ENCODE measurements at regions not wholly inside any gene's neighbourhood (a gene's known extent, or its start where the extent isn't known, plus 50 kb on each side); places are given as distances from the start of the nearest gene placed in this dataset.

DNA sequence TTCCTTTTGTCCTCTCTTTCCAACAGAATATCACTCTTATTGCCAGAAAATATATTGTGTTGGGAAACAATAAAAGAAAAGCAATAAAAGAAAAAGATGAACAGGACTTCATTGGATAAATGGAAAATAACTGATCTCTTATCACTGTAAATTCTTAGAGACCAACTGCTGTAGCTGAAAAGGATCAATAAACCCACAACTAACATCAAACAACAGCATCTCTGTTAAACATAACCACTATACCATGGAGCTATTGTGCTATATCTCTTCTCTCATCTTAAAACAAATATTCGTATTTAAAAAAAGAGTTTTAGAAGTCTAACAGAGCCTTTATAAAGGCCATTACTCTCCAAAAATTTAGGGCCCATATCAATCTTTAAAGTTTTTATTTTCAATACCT, 502.4 kb downstream of the TMEM232 start:
- BruUV-seq (replicated peaks): no TSS peak
- no peak overlapping the region for H2AFZ ChIP-seq (ENCODE audit: low read depth, low read length)
- no peaks in the 10 kb centered on the region for H4K20me1 ChIP-seq (replicated peaks; ENCODE audit: control insufficient read depth, extremely low read depth, insufficient read depth, low read length)
- DNase-seq (ENCODE audit: low read depth, low spot score) (no peak), FAIRE-seq (no peak)
- H3K4me2 ChIP-seq (ENCODE audit: insufficient read depth, low read length): no peak overlapping the region
- H3K4me3 ChIP-seq (replicated peaks in 1 of 3; ENCODE audit: insufficient read depth in 1 of 3, low read depth in 1 of 3, low read length in 3 of 3): no peak overlapping the region
- no peaks in the 10 kb centered on the region for H3K79me2 ChIP-seq (ENCODE audit: control insufficient read depth, insufficient read depth, low read length)
- H3K27ac ChIP-seq (ENCODE audit: insufficient read depth, low read depth, low read length): no peak overlapping the region
- TF ChIP-seq GATA2 (IDR thresholded peaks at IDR 0.05; ENCODE audit: insufficient read depth, insufficient read length, low read depth, low read length): no peak
- TF ChIP-seq FOS (IDR thresholded peaks at IDR 0.05; ENCODE audit: borderline replicate concordance, insufficient read depth, low read length): no peak
- no peak for TF ChIP-seq EZH2 (IDR thresholded peaks at IDR 0.05; ENCODE audit: borderline replicate concordance, low read depth, low read length, severe bottlenecking)
- TF ChIP-seq JUN (IDR thresholded peaks at IDR 0.05; ENCODE audit: borderline replicate concordance, insufficient read depth, insufficient read length, low read depth): no peak
- TF ChIP-seq, protein P1, sequence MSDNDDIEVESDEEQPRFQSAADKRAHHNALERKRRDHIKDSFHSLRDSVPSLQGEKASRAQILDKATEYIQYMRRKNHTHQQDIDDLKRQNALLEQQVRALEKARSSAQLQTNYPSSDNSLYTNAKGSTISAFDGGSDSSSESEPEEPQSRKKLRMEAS (IDR thresholded peaks at IDR 0.05; ENCODE audit: insufficient read depth, insufficient read length): no peak
- TF ChIP-seq, protein P2, sequence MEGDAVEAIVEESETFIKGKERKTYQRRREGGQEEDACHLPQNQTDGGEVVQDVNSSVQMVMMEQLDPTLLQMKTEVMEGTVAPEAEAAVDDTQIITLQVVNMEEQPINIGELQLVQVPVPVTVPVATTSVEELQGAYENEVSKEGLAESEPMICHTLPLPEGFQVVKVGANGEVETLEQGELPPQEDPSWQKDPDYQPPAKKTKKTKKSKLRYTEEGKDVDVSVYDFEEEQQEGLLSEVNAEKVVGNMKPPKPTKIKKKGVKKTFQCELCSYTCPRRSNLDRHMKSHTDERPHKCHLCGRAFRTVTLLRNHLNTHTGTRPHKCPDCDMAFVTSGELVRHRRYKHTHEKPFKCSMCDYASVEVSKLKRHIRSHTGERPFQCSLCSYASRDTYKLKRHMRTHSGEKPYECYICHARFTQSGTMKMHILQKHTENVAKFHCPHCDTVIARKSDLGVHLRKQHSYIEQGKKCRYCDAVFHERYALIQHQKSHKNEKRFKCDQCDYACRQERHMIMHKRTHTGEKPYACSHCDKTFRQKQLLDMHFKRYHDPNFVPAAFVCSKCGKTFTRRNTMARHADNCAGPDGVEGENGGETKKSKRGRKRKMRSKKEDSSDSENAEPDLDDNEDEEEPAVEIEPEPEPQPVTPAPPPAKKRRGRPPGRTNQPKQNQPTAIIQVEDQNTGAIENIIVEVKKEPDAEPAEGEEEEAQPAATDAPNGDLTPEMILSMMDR (IDR thresholded peaks at IDR 0.05; ENCODE audit: extremely low read depth in 1 of 2, insufficient read depth in 1 of 2, low read depth in 1 of 2, low read length in 2 of 2): no peak
- no peak for TF ChIP-seq MYC (IDR thresholded peaks at IDR 0.05; ENCODE audit: low read depth, low read length)
- no peak for TF ChIP-seq POLR2A (IDR thresholded peaks at IDR 0.05; ENCODE audit: low read depth, low read length)
- no peak for TF ChIP-seq POLR2AphosphoS5 (IDR thresholded peaks at IDR 0.05; ENCODE audit: insufficient read depth, low read depth, low read length)
- H3K9me3 ChIP-seq (replicated peaks; ENCODE audit: control insufficient read depth, insufficient read depth, low read length): peaks cover 6% of the 10 kb centered on the region
- intact Hi-C loops (cut with micrococcal nuclease) (no loop called here), dilution Hi-C loops (cut with MboI; ENCODE audit: extremely low pct_ligation_motif_present, low sequenced_read_pairs) (no loop called here)
- H3K36me3 ChIP-seq (ENCODE audit: control insufficient read depth in 2 of 2, extremely low read depth in 1 of 2, insufficient read depth in 2 of 2, low read length in 2 of 2): no peaks in the 10 kb centered on the region
- no peak overlapping the region for H3K9ac ChIP-seq (replicated peaks; ENCODE audit: extremely low read depth, insufficient read depth, low read length)
- POLR2A ChIA-PET: no interaction called here
- H3K9me1 ChIP-seq (replicated peaks; ENCODE audit: control insufficient read depth, extremely low read depth, insufficient read depth, low read length): no peaks in the 10 kb centered on the region
- CTCF ChIA-PET: no interaction called here
- H3K27me3 ChIP-seq (ENCODE audit: control insufficient read depth in 2 of 2, insufficient read depth in 2 of 2, low read length in 2 of 2): no peaks in the 10 kb centered on the region
- no peaks in the 10 kb centered on the region for H3K4me1 ChIP-seq (ENCODE audit: control insufficient read depth, extremely low read depth, insufficient read depth, low read length)

Measured in endothelial cell of umbilical vein (primary cell).